Mesenteric fat pad (tissue), 1 donor: ENCODE measurements at regions not wholly inside any gene's neighbourhood (a gene's known extent, or its start where the extent isn't known, plus 50 kb on each side); places are given as distances from the start of the nearest gene placed in this dataset.

Experiments
- DNase-seq: peaks from one replicate; pipeline ENCODE4 v3.0.0-alpha.2; 2020; ENCODE audit warnings: low spot score
- donor health status: DM: yes; HTN: yes; CAD: no.

- DNase-seq = no peak
These were observed 78.9 kb downstream of the FAM217A start for GRCh38 chr6:3999800-4000661.

DNA sequence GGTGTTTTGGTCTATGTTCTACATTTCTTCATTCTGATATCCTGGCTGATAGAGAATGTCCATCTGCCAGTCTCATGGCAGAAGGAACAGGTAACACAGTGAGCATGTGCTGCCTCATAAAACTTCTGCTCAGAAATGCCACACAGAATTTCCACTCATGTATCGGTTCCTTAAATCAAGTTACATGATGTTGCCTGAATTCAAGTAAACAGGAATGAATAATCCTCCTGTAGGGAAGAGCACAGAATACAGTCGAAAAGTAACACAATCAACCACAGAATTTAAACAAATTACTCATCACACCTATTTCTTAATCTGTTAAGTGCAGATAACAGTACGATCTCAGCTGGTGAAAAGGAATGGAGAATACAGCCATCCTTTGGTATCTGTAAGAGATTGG is 74.7 kb downstream of the FAM217A start:
- no peak for DNase-seq

GRCh38 chr6:4008324-4009047 is 70.5 kb downstream of the FAM217A start:
- DNase-seq = no peak

GRCh38 chr6:4009486-4009885 is 69.5 kb downstream of the FAM217A start:
- no peak for DNase-seq

- no peak for DNase-seq
These were observed 68.9 kb downstream of the FAM217A start for GRCh38 chr6:4010048-4010447.

DNA sequence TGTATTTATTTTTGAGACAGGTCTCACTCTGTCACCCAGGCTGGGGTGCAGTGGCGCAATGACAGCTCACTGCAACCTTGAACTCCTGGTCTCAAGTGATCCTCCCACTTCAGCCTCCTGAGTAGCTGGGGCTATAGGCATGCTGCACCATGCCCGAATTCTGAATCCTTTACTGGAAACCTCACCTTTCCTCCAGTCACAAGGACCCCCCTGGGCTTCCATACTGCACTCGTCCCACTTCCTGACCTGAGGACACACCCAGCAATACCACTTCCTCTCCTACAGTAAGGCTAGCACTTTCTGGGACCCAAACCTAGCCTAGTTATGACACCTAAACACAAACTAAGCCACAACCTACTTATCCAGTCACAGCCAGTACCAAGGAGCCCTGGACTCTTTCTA is 68.2 kb downstream of the FAM217A start:
- no peak for DNase-seq

DNA sequence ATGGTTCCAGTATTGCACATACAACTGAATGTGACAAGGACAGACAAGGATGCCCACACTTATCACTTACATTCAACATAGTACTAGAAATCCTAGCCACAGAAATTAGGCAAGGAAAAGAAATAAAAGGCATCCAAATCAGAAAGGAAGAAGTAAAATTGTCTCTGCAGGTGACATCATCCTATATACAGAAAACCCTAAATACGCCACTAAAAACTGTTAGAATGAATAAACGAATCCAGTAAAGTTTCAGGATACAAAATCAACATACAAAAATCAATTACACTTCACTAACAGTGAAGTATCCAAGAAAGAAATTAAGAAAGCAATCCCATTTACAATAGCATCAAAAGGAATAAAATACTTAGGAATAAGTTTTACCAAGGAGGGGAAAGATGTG is 66.1 kb downstream of the FAM217A start:
- no peak for DNase-seq

DNA sequence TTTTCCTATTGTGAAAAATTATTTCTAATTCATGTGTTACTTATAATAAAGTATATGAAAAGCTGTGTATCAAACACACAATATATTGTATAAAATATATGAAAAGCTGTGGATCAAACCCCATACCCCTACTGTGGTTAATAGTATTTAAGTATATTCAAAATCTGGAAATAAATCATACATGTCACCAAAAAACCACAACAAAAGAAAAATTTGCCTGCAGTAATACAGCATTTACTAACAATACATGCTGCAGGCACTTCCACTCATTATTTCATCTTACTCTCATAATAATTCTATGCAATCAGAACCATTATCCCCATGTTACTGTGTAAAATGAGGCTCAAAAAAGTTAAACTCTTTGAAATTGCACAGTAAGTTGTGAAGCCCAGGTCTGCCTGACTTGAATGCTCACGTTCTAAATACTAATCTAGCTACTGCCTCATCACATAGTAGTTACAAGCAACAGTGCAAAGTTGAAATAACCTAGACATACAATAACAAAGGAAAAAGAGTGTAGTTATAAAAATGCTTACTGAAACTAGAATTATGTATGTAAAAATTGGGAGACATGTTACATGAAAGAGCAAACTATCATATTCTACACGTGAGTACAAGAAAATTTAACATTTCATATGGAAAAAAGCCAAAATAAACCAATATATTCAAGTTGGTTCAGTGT is 61.7 kb downstream of the FAM217A start:
- DNase-seq = no peak

- no peak for DNase-seq
These were observed 61.1 kb downstream of the FAM217A start for GRCh38 chr6:4017834-4018170.

DNA sequence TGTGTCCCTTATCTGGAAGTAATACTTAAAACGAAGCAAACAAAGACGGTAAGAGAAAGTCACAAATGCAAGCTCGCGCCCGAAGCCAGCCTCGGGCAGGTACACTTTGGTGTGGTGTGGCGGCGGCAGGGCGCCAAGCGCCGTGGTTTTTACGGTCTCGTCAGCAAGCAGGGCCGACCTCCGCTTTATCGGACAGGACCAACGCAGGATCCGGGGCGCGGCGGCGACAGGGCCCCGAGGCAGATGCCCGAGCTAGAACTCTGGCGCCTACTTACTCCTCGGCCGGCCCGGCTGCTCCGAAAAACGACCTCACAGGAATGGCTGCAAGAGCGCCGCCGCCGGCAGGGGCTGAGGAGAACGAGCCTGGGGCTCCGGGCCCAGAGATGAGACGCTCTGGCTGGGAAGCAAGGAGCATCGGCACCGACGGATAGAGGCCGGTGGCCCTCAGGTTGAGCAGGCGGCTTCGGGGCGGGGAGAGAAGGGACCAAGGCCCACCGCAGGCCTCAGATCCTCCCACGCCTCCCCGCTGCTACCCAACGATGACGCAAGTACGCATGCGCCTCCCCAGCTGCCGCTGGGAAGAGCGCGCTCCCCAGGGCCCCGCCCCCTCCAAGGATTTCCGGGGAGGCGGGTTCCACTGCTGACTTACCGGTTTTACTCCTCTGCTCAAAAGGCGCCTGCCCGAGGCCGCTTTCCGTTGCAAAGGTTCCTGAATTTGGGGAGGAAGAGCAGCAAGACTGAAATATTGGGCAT is 60.6 kb downstream of the FAM217A start:
- DNase-seq = peak; percentile 97
